Heart left ventricle (tissue), 16 donors: ENCODE measurements at regions not wholly inside any gene's neighbourhood (a gene's known extent, or its start where the extent isn't known, plus 50 kb on each side); places are given as distances from the start of the nearest gene placed in this dataset.

Experiments used
- ATAC-seq, 4 donors: fragments of 200-7000 bp; cut with Tn5 transposase; one replicate each; pipeline ENCODE4 v1.9.1; 2020 to 2022; ENCODE audit warnings: moderate library complexity in 4 of 4, mild to moderate bottlenecking in 3 of 4, moderate number of reproducible peaks in 1 of 4
- DNase-seq, 5 donors: peaks; one replicate each; pipeline ENCODE4 v3.0.0-alpha.2; 2020
- H3K27ac ChIP-seq, 12 donors: fragments of 200-600 bp; sonication (generic) in 4 of 12; one replicate each; pipeline versions ENCODE4 v1.5.0 to v1.8.0; 2016 to 2022; ENCODE audit warnings: mild to moderate bottlenecking in 2 of 12
- H3K27me3 ChIP-seq, 9 donors: fragments of 200-600 bp; sonication (generic) in 2 of 9; one replicate each; pipeline versions ENCODE4 v1.5.1 to v1.8.0; 2016 to 2022; ENCODE audit warnings: mild to moderate bottlenecking in 3 of 9
- H3K36me3 ChIP-seq, 9 donors: fragments of 200-600 bp; sonication (generic) in 2 of 9; one replicate each; pipeline versions ENCODE4 v1.5.0 to v1.8.0; 2018 to 2022; ENCODE audit warnings: mild to moderate bottlenecking in 2 of 9
- H3K4me1 ChIP-seq, 12 donors: fragments of 200-600 bp; sonication (generic) in 4 of 12; one replicate each; pipeline versions ENCODE4 v1.5.0 to v1.8.0; 2016 to 2022; ENCODE audit warnings: mild to moderate bottlenecking in 3 of 12
- H3K4me3 ChIP-seq, 12 donors: fragments of 200-600 bp; sonication (generic) in 4 of 12; one replicate each; pipeline versions ENCODE4 v1.5.0 to v1.8.0; 2017 to 2022; ENCODE audit warnings: mild to moderate bottlenecking in 9 of 12, moderate library complexity in 4 of 12
- H3K9me3 ChIP-seq, 12 donors: fragments of 200-600 bp; sonication (generic) in 4 of 12; one replicate each; pipeline versions ENCODE4 v1.5.0 to v1.8.0; 2016 to 2022; ENCODE audit warnings: mild to moderate bottlenecking in 1 of 12
- CTCF ChIP-seq, 12 donors: fragments of 200-600 bp; sonication (generic) in 4 of 12; IDR thresholded peaks; one replicate each; pipeline versions ENCODE4 v1.5.0 to v1.8.0; 2018 to 2022; ENCODE audit warnings: antibody characterized with exemption in 12 of 12, mild to moderate bottlenecking in 5 of 12
- POLR2A ChIP-seq, 2 donors: fragments of 450-650 bp; IDR thresholded peaks; one replicate each; pipeline ENCODE4 v1.6.1; 2017; ENCODE audit warnings: antibody characterized with exemption in 2 of 2, mild to moderate bottlenecking in 2 of 2, moderate library complexity in 2 of 2
- WGBS, 4 donors: extraction: QIAGEN DNeasy Blood & Tissue Kit in 2 of 4; methylation state at CpG; one replicate each; pipeline versions ENCODE4 v1.1.5 to v1.1.7; 2013 to 2018; 5-methylcytosine and 5-hydroxymethylcytosine counted together
- intact Hi-C, 10 donors: fragments of 100-400 bp; cut with DNase I; formaldehyde crosslinking; loops; one replicate each; pipeline versions ENCODE4 v1.11.1 to v1.14.2; 2022
- donor health status: ischemic (EF 13 %, LVEDD 7.1; RV severe dilation, severe dysfunction).
- donor health status: healthy with polysubstance abuse.
- donor health status: DM: no; HTN: yes; CAD: no.
- donor health status: DM: no; HTN: no; CAD: no.
- donor health status: ischemic (EF 25% LVEDD 6.9; RV normal size, moderate dysfunction).
- donor health status: ischemic (EF 25% LVEDD 5.7; RV mildly dilated, moderate dysfunction).
- donor health status: healthy.
- donor health status: DM: yes; HTN: yes; CAD: no.
- donor health status: ischemic (EF 35%, LVEDD 5.7; RV mildly dilated, moderate dysfunction).
- donor health status: nonischemic (EF 11% LVEDD 7.7; RV severe dilation, severe dysfunction).
- donor health status: DM: yes; HTN: yes; CAD: no.
- donor health status: PGD.
- donor health status: ischemic (EF 29% LVEDD 5.4; RV normal size, mild dysfunction).
- donor health status: nonischemic (EF 23%, LVEDD 6.1; RV moderate dilation, normal function).

- peaks cover 0 to 7% (median 0%) of the 10 kb centered on the region in 12 donors for H3K9me3 ChIP-seq
- ATAC-seq = peak; percentile 92 to 96 (median 94)
- intact Hi-C loops = loop anchor here in 4 of 10 donors (2.0 to 5.0 kb wide), 2 partner anchors 75 to 78 kb away; partner anchors contain the start of gene KLF12 (in 4 of the 4)
- H3K36me3 ChIP-seq = no peaks in the 10 kb centered on the region
- peak in 1 of 12 donors; percentile 11 for TF ChIP-seq CTCF (IDR thresholded peaks at IDR 0.05)
- no peak for TF ChIP-seq POLR2A (IDR thresholded peaks at IDR 0.05)
- peak overlapping the region; percentile 41 to 85 (median 70) for H3K27ac ChIP-seq
- peak overlapping the region in 4 of 12 donors; percentile 6 to 14 (median 8) for H3K4me3 ChIP-seq
- H3K27me3 ChIP-seq = no peaks in the 10 kb centered on the region
- peak; percentile 62 to 86 (median 82) for DNase-seq
- H3K4me1 ChIP-seq = peaks cover 5 to 74% (median 40%) of the 10 kb centered on the region in 12 donors
- WGBS, 4 donors = 14 to 34% (median 18%) methylated on average over 5 of the region's 5 CpGs
These were observed 77.2 kb downstream of the KLF12 start for GRCh38 chr13:74056801-74057542.

- intact Hi-C loops = no loop called here
- no peak for TF ChIP-seq POLR2A (IDR thresholded peaks at IDR 0.05)
- TF ChIP-seq CTCF (IDR thresholded peaks at IDR 0.05) = no peak
- Histone ChIP-seq H3K27ac (no peak overlapping the region), H3K36me3 (no peaks in the 10 kb centered on the region), H3K27me3 (no peaks in the 10 kb centered on the region), H3K9me3 (no peaks in the 10 kb centered on the region), H3K4me1 (peaks cover 0 to 56% (median 28%) of the 10 kb centered on the region in 12 donors), H3K4me3 (no peak overlapping the region)
- ATAC-seq = no peak
- DNase-seq = no peak
- 96 to 98% (median 97%) methylated on average over 5 of the region's 5 CpGs for WGBS, 4 donors
These were observed 81.7 kb downstream of the KLF12 start for GRCh38 chr13:74052402-74052928.

GRCh38 chr13:74048756-74049155 is 85.4 kb downstream of the KLF12 start:
- Histone ChIP-seq H3K9me3 (no peaks in the 10 kb centered on the region), H3K27ac (no peak overlapping the region), H3K27me3 (no peaks in the 10 kb centered on the region), H3K4me1 (peaks cover 0 to 40% (median 17%) of the 10 kb centered on the region in 12 donors), H3K36me3 (no peaks in the 10 kb centered on the region), H3K4me3 (no peak overlapping the region)
- 78 to 87% (median 83%) methylated on average over 5 of the region's 5 CpGs for WGBS, 4 donors
- no peak for ATAC-seq
- DNase-seq = no peak
- intact Hi-C loops = no loop called here
- TF ChIP-seq CTCF (IDR thresholded peaks at IDR 0.05) (no peak), POLR2A (IDR thresholded peaks at IDR 0.05) (no peak)

GRCh38 chr13:74047931-74048600 is 86.1 kb downstream of the KLF12 start:
- intact Hi-C loops = no loop called here
- H3K27me3 ChIP-seq = no peaks in the 10 kb centered on the region
- no peak overlapping the region for H3K4me3 ChIP-seq
- H3K27ac ChIP-seq = peak overlapping the region in 1 of 12 donors; percentile 7
- TF ChIP-seq CTCF (IDR thresholded peaks at IDR 0.05) (no peak), POLR2A (IDR thresholded peaks at IDR 0.05) (no peak)
- ATAC-seq = peak in 2 of 4 donors; percentile 36 to 53
- no peaks in the 10 kb centered on the region for H3K9me3 ChIP-seq
- WGBS, 4 donors = 43 to 49% (median 47%) methylated on average over 4 of the region's 4 CpGs
- no peak for DNase-seq
- H3K36me3 ChIP-seq = no peaks in the 10 kb centered on the region
- peaks cover 0 to 40% (median 19%) of the 10 kb centered on the region in 12 donors for H3K4me1 ChIP-seq
